Mucosa of rectum (tissue), 2 donors: ENCODE measurements at regions not wholly inside any gene's neighbourhood (a gene's known extent, or its start where the extent isn't known, plus 50 kb on each side); places are given as distances from the start of the nearest gene placed in this dataset.

Source experiments
- H3K27ac ChIP-seq, 2 donors: one replicate each; pipeline ENCODE4 v1.7.0; 2013; ENCODE audit warnings: inconsistent platforms in 2 of 2, low read depth in 2 of 2, low read length in 2 of 2
- H3K27me3 ChIP-seq, 2 donors: one replicate each; pipeline ENCODE4 v1.7.0; 2013; ENCODE audit warnings: low read length in 2 of 2; ENCODE audit not compliant: control insufficient read depth in 2 of 2, insufficient read depth in 2 of 2
- H3K36me3 ChIP-seq, 2 donors: one replicate each; pipeline ENCODE4 v1.7.0; 2013; ENCODE audit warnings: low read length in 2 of 2; ENCODE audit not compliant: control insufficient read depth in 2 of 2, insufficient read depth in 2 of 2
- H3K4me1 ChIP-seq, 2 donors: one replicate each; pipeline ENCODE4 v1.7.0; 2013; ENCODE audit warnings: low read length in 2 of 2, mild to moderate bottlenecking in 1 of 2; ENCODE audit not compliant: control insufficient read depth in 2 of 2, insufficient read depth in 2 of 2
- H3K4me3 ChIP-seq, 2 donors: one replicate each; pipeline ENCODE4 v1.7.0; 2013; ENCODE audit warnings: low read length in 2 of 2
- H3K9ac ChIP-seq, 2 donors: one replicate each; pipeline ENCODE4 v1.7.0; 2013; ENCODE audit warnings: low read length in 2 of 2, low read depth in 1 of 2, mild to moderate bottlenecking in 1 of 2
- H3K9me3 ChIP-seq, 2 donors: one replicate each; pipeline ENCODE4 v1.7.0; 2013; ENCODE audit warnings: low read length in 2 of 2; ENCODE audit not compliant: control insufficient read depth in 2 of 2
- donor health status: healthy.
- donor health status: Normal muscosa, but diverticular disease.

GRCh38 chr9:84169240-84169639 is 171.3 kb downstream of the SLC28A3 start:
- no peak overlapping the region for H3K27ac ChIP-seq

GRCh38 chr9:84170521-84171141 is 169.9 kb downstream of the SLC28A3 start:
- H3K9ac ChIP-seq = no peak overlapping the region
- H3K9me3 ChIP-seq = no peaks in the 10 kb centered on the region
- H3K36me3 ChIP-seq = no peaks in the 10 kb centered on the region
- peaks cover 0 to 7% of the 10 kb centered on the region in 2 donors for H3K4me1 ChIP-seq
- no peak overlapping the region for H3K27ac ChIP-seq
- no peaks in the 10 kb centered on the region for H3K27me3 ChIP-seq
- H3K4me3 ChIP-seq = no peak overlapping the region

More at GRCh38 chr9:84169240-84169639, 171.3 kb downstream of the SLC28A3 start:
- Histone ChIP-seq H3K9ac (no peak overlapping the region), H3K9me3 (no peaks in the 10 kb centered on the region), H3K27me3 (no peaks in the 10 kb centered on the region), H3K4me1 (peaks cover 0 to 3% of the 10 kb centered on the region in 2 donors), H3K36me3 (no peaks in the 10 kb centered on the region), H3K4me3 (no peak overlapping the region)

- Histone ChIP-seq H3K9ac (no peak overlapping the region), H3K9me3 (no peaks in the 10 kb centered on the region), H3K4me3 (no peak overlapping the region), H3K36me3 (no peaks in the 10 kb centered on the region), H3K4me1 (peaks cover 0 to 9% of the 10 kb centered on the region in 2 donors), H3K27ac (no peak overlapping the region), H3K27me3 (no peaks in the 10 kb centered on the region)
These were observed 166.6 kb downstream of the SLC28A3 start for GRCh38 chr9:84173961-84174360.

DNA sequence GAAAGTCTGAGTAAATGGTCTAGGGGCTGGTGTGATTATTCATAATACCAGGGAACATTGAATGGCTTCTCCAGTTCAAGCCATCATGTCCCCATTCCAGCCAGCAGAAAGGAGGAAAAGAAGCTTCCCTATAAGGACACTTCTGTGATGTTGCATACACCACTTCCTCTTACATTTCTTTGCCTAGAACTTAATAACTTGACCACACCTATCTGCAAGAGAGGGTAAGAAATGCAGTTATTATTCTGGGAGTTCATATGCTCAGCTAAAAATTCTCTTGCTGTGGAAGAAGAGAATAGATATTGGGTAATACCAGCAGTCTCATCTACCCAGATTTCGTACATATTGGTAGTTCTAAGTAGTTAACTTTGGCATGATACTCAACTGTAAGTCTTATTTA is 166.1 kb downstream of the SLC28A3 start:
- Histone ChIP-seq H3K4me1 (peaks cover 0 to 9% of the 10 kb centered on the region in 2 donors), H3K27me3 (no peaks in the 10 kb centered on the region), H3K9me3 (no peaks in the 10 kb centered on the region), H3K9ac (no peak overlapping the region), H3K4me3 (no peak overlapping the region), H3K27ac (no peak overlapping the region), H3K36me3 (no peaks in the 10 kb centered on the region)

- Histone ChIP-seq H3K27me3 (no peaks in the 10 kb centered on the region), H3K9ac (no peak overlapping the region), H3K4me3 (no peak overlapping the region), H3K27ac (no peak overlapping the region), H3K4me1 (peaks cover 0 to 6% of the 10 kb centered on the region in 2 donors), H3K9me3 (no peaks in the 10 kb centered on the region), H3K36me3 (no peaks in the 10 kb centered on the region)
These were observed 163.2 kb downstream of the SLC28A3 start for GRCh38 chr9:84177407-84177806.

DNA sequence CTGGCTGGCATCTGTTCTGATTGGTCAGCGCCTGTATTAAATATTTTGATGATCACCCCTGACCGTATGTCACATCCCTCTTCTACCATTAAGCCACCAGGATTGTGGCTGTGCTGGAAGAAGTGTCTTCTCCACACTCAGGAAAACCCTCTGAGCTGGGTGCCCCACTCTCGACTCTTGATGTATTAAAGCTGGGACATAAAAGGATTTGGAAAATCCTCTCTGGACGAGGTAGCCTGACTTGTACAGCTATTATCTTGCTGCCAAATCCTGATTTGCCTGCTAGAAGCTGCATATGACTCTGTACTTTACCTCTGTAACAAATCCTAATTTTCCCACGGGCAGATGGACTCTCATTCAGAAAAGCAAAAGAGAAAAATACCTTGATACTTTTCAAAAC is 161.0 kb downstream of the SLC28A3 start:
- Histone ChIP-seq H3K36me3 (no peaks in the 10 kb centered on the region), H3K9me3 (no peaks in the 10 kb centered on the region), H3K9ac (no peak overlapping the region), H3K4me1 (peaks cover 0 to 3% of the 10 kb centered on the region in 2 donors), H3K27me3 (no peaks in the 10 kb centered on the region), H3K27ac (no peak overlapping the region), H3K4me3 (no peak overlapping the region)

- H3K27me3 ChIP-seq = no peaks in the 10 kb centered on the region
These were observed 153.5 kb downstream of the SLC28A3 start for GRCh38 chr9:84187090-84187489.

GRCh38 chr9:84189904-84190303 is 150.7 kb downstream of the SLC28A3 start:
- no peak overlapping the region for H3K9ac ChIP-seq
- no peaks in the 10 kb centered on the region for H3K27me3 ChIP-seq
- H3K4me3 ChIP-seq = no peak overlapping the region
- no peak overlapping the region for H3K27ac ChIP-seq
- no peaks in the 10 kb centered on the region for H3K9me3 ChIP-seq
- no peaks in the 10 kb centered on the region for H3K4me1 ChIP-seq
- no peaks in the 10 kb centered on the region for H3K36me3 ChIP-seq

More at GRCh38 chr9:84187090-84187489, 153.5 kb downstream of the SLC28A3 start:
- Histone ChIP-seq H3K9me3 (no peaks in the 10 kb centered on the region), H3K9ac (no peak overlapping the region), H3K4me3 (no peak overlapping the region), H3K36me3 (no peaks in the 10 kb centered on the region), H3K4me1 (no peaks in the 10 kb centered on the region), H3K27ac (no peak overlapping the region)

DNA sequence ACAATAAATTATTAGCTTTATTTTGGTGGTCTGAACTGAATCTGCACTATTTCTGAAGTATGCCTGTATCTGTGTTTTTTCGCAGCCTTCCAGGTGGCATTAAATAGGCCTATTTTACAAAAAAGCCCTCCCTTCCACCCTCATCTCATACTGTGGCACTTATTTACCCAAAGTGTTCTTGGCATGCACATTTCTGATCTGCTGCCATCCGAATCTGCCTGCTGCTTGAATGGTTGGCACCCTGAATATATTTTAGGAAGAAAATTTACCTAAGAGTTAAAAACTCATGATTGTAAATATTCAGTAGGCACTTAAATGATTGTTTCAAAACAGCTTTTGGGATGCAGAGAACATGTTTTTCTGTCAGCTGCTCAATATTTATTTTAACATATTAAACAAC is 150.1 kb downstream of the SLC28A3 start:
- Histone ChIP-seq H3K4me1 (no peaks in the 10 kb centered on the region), H3K27me3 (no peaks in the 10 kb centered on the region), H3K9me3 (no peaks in the 10 kb centered on the region), H3K36me3 (no peaks in the 10 kb centered on the region), H3K9ac (no peak overlapping the region), H3K27ac (no peak overlapping the region), H3K4me3 (no peak overlapping the region)

- H3K27me3 ChIP-seq = no peaks in the 10 kb centered on the region
- no peaks in the 10 kb centered on the region for H3K4me1 ChIP-seq
- no peak overlapping the region for H3K27ac ChIP-seq
- no peak overlapping the region for H3K9ac ChIP-seq
- no peak overlapping the region for H3K4me3 ChIP-seq
- H3K36me3 ChIP-seq = no peaks in the 10 kb centered on the region
- H3K9me3 ChIP-seq = no peaks in the 10 kb centered on the region
These were observed 133.7 kb downstream of the SLC28A3 start for GRCh38 chr9:84206801-84207370.
